Astrocyte (in vitro differentiated cells and primary cell): ENCODE measurements at regions not wholly inside any gene's neighbourhood (a gene's known extent, or its start where the extent isn't known, plus 50 kb on each side); places are given as distances from the start of the nearest gene placed in this dataset.

Experiments
- DNase-seq: peaks from one replicate; pipeline ENCODE4 v3.0.0-alpha.2; 2010; ENCODE audit warnings: low read depth
- FAIRE-seq: peaks from 2 replicates; lab custom pipeline; 2011; peaks lifted over from hg19 to GRCh38; lab: Jason Lieb, UNC
- H2AFZ ChIP-seq: 2 replicates; pipeline ENCODE4 v1.6.0; 2012; ENCODE audit warnings: low read depth, low read length, inconsistent platforms
- H3K27ac ChIP-seq: 2 replicates; pipeline ENCODE4 v1.5.1; 2011; ENCODE audit warnings: low read depth, low read length, inconsistent platforms
- H3K27me3 ChIP-seq: 2 replicates; pipeline ENCODE4 v1.6.0; 2011; ENCODE audit warnings: low read length, inconsistent platforms; ENCODE audit not compliant: insufficient read depth
- H3K36me3 ChIP-seq: 2 replicates; pipeline ENCODE4 v1.5.1; 2011; ENCODE audit warnings: low read length, inconsistent platforms; ENCODE audit not compliant: insufficient read depth
- H3K4me1 ChIP-seq: 2 replicates; pipeline ENCODE4 v1.5.1; 2011; ENCODE audit warnings: low read length, inconsistent platforms; ENCODE audit not compliant: insufficient read depth
- H3K4me2 ChIP-seq: 2 replicates; pipeline ENCODE4 v1.6.0; 2012; ENCODE audit warnings: low read length, inconsistent platforms
- H3K4me3 ChIP-seq: 2 replicates; pipeline ENCODE4 v1.5.1; 2011; ENCODE audit warnings: low read depth, mild to moderate bottlenecking, low read length, inconsistent platforms; ENCODE audit not compliant: insufficient read depth
- H3K79me2 ChIP-seq: 2 replicates; pipeline ENCODE4 v1.6.0; 2012; ENCODE audit warnings: mild to moderate bottlenecking, low read length, inconsistent platforms; ENCODE audit not compliant: insufficient read depth
- H3K9ac ChIP-seq: 2 replicates; pipeline ENCODE4 v1.6.0; 2012; ENCODE audit warnings: mild to moderate bottlenecking, low read length, inconsistent platforms
- H3K9me3 ChIP-seq: 2 replicates; pipeline ENCODE4 v1.5.1; 2012; ENCODE audit warnings: low read depth, mild to moderate bottlenecking, low read length, inconsistent platforms; ENCODE audit not compliant: insufficient read depth
- H4K20me1 ChIP-seq: 2 replicates; pipeline ENCODE4 v1.6.0; 2012; ENCODE audit warnings: low read length, inconsistent platforms; ENCODE audit not compliant: insufficient read depth
- H3K27ac Mint-ChIP-seq: one replicate; pipeline ENCODE4 v1.8.0; 2021; ENCODE audit warnings: mild to moderate bottlenecking, mixed read lengths; ENCODE audit not compliant: unreplicated experiment
- H3K27me3 Mint-ChIP-seq: one replicate; pipeline ENCODE4 v1.8.0; 2021; ENCODE audit warnings: low read depth, mixed read lengths; ENCODE audit not compliant: unreplicated experiment
- H3K36me3 Mint-ChIP-seq: one replicate; pipeline ENCODE4 v1.8.0; 2021; ENCODE audit warnings: low read depth, mixed read lengths; ENCODE audit not compliant: unreplicated experiment
- H3K4me1 Mint-ChIP-seq: one replicate; pipeline ENCODE4 v1.8.0; 2021; ENCODE audit warnings: low read depth, mixed read lengths; ENCODE audit not compliant: unreplicated experiment
- H3K4me3 Mint-ChIP-seq: one replicate; pipeline ENCODE4 v1.8.0; 2021; ENCODE audit warnings: mild to moderate bottlenecking, moderate library complexity, mixed read lengths; ENCODE audit not compliant: unreplicated experiment
- H3K9me3 Mint-ChIP-seq: one replicate; pipeline ENCODE4 v1.8.0; 2021; ENCODE audit warnings: mild to moderate bottlenecking, mixed read lengths; ENCODE audit not compliant: unreplicated experiment
- EZH2 ChIP-seq: IDR thresholded peaks from 2 replicates; pipeline ENCODE4 v1.6.1; 2012; ENCODE audit warnings: mild to moderate bottlenecking, low read length, inconsistent platforms; ENCODE audit not compliant: insufficient read depth
- TF ChIP-seq, protein P1 (sequence below): IDR thresholded peaks from 2 replicates; pipeline ENCODE4 v1.5.1; 2011; ENCODE audit warnings: low read depth, mild to moderate bottlenecking, inconsistent platforms, low read length, moderate library complexity; ENCODE audit not compliant: insufficient read depth

DNA sequence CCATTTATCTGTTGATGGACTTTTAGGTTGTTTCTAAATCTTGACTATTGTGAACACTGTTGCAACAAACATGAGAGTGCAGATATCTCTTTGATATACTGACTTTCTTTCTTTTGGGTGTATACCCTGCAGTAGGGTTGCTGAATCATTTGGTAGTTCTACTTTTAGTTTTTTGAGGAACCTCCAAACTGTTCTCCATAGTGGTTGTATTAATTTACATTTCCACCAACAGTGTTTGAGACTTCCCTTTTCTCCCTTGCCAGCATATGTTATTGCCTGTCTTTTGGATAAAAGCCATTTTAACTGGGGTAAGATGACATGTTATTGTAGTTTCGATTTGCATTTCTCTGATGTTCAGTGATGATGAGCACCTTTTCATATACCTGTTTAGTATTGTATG, 330.0 kb downstream of the DDX10 start:
- Histone ChIP-seq H4K20me1 (no peaks in the 10 kb centered on the region), H2AFZ (no peak overlapping the region), H3K9ac (no peak overlapping the region), H3K9me3 (no peaks in the 10 kb centered on the region), H3K27me3 (no peaks in the 10 kb centered on the region), H3K79me2 (no peaks in the 10 kb centered on the region), H3K4me3 (no peak overlapping the region), H3K4me1 (no peaks in the 10 kb centered on the region), H3K27ac (no peak overlapping the region), H3K36me3 (no peaks in the 10 kb centered on the region), H3K4me2 (no peak overlapping the region)
- Mint-ChIP-seq H3K27me3 (no peaks in the 10 kb centered on the region), H3K4me3 (no peak overlapping the region), H3K27ac (no peak overlapping the region), H3K9me3 (no peaks in the 10 kb centered on the region), H3K4me1 (no peaks in the 10 kb centered on the region), H3K36me3 (no peaks in the 10 kb centered on the region)
- DNase-seq (no peak), FAIRE-seq (no peak)
- TF ChIP-seq, protein P1, sequence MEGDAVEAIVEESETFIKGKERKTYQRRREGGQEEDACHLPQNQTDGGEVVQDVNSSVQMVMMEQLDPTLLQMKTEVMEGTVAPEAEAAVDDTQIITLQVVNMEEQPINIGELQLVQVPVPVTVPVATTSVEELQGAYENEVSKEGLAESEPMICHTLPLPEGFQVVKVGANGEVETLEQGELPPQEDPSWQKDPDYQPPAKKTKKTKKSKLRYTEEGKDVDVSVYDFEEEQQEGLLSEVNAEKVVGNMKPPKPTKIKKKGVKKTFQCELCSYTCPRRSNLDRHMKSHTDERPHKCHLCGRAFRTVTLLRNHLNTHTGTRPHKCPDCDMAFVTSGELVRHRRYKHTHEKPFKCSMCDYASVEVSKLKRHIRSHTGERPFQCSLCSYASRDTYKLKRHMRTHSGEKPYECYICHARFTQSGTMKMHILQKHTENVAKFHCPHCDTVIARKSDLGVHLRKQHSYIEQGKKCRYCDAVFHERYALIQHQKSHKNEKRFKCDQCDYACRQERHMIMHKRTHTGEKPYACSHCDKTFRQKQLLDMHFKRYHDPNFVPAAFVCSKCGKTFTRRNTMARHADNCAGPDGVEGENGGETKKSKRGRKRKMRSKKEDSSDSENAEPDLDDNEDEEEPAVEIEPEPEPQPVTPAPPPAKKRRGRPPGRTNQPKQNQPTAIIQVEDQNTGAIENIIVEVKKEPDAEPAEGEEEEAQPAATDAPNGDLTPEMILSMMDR, result no peak
- TF ChIP-seq EZH2, result no peak

DNA sequence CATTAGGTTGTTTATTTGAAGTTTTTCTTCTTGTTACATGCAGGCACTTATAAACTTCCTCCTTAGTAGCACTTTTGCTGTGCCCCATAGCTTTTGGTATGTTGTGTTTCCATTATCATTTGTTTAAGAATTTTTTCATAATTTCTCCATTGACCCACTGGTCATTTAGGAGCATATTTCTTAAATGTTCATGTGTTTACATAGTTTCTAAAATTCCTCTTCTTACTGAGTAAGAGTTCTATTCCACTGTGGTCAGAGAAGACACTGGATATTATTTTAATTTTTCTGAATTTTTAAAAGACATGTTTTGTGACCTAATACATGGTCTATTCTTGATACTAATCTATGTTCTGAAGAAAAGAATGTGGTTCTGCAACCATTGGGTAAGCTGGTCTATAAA, 333.0 kb downstream of the DDX10 start:
- no peak overlapping the region for H3K9ac ChIP-seq
- FAIRE-seq (no peak), DNase-seq (no peak)
- TF ChIP-seq EZH2, result no peak
- TF ChIP-seq, protein P1, result no peak
- no peaks in the 10 kb centered on the region for H3K9me3 ChIP-seq
- no peaks in the 10 kb centered on the region for H3K36me3 ChIP-seq
- no peak overlapping the region for H3K4me3 ChIP-seq
- Mint-ChIP-seq H3K27me3 (no peaks in the 10 kb centered on the region), H3K4me3 (no peak overlapping the region), H3K27ac (no peak overlapping the region), H3K36me3 (no peaks in the 10 kb centered on the region), H3K4me1 (no peaks in the 10 kb centered on the region), H3K9me3 (no peaks in the 10 kb centered on the region)
- H3K27ac ChIP-seq, result no peak overlapping the region
- H3K4me1 ChIP-seq, result no peaks in the 10 kb centered on the region
- no peaks in the 10 kb centered on the region for H3K27me3 ChIP-seq
- H4K20me1 ChIP-seq, result no peaks in the 10 kb centered on the region
- no peaks in the 10 kb centered on the region for H3K79me2 ChIP-seq
- H2AFZ ChIP-seq, result no peak overlapping the region
- H3K4me2 ChIP-seq, result no peak overlapping the region

DNA sequence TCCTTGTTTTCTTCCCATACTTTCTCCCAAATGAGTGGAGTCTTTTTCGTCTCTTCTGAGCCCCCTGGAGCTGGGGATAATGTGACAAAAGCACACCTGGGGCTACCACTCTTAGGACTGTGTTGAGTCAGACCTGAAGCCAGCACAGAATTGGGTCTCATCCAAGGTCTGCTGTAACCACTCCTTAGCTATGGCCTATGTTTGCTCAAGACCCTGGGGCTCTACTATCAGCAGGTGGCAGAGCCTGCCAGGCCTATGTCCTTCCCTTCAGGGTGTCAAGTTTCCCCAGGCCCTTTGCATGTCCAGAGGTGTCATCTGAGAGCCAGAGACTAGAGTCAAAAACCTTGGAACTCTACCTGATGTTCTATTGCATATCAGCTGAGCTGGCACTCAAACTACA, 335.7 kb downstream of the DDX10 start:
- H3K79me2 ChIP-seq, result no peaks in the 10 kb centered on the region

More for the DNA sequence above, 335.7 kb downstream of the DDX10 start:
- no peaks in the 10 kb centered on the region for H3K9me3 Mint-ChIP-seq
- H3K4me3 ChIP-seq, result no peak overlapping the region
- H3K4me3 Mint-ChIP-seq, result no peak overlapping the region
- DNase-seq (no peak), FAIRE-seq (no peak)
- H3K36me3 Mint-ChIP-seq, result no peaks in the 10 kb centered on the region
- H3K27ac Mint-ChIP-seq, result no peak overlapping the region
- no peak overlapping the region for H3K4me2 ChIP-seq
- H3K4me1 ChIP-seq, result no peaks in the 10 kb centered on the region
- no peak overlapping the region for H2AFZ ChIP-seq
- no peaks in the 10 kb centered on the region for H3K27me3 ChIP-seq
- TF ChIP-seq EZH2, result no peak
- TF ChIP-seq, protein P1, result no peak
- no peaks in the 10 kb centered on the region for H3K36me3 ChIP-seq
- no peaks in the 10 kb centered on the region for H3K9me3 ChIP-seq
- H3K4me1 Mint-ChIP-seq, result no peaks in the 10 kb centered on the region
- no peak overlapping the region for H3K27ac ChIP-seq
- no peaks in the 10 kb centered on the region for H4K20me1 ChIP-seq
- H3K9ac ChIP-seq, result no peak overlapping the region
- H3K27me3 Mint-ChIP-seq, result no peaks in the 10 kb centered on the region
